ENCODE measurements at regions not wholly inside any gene's neighbourhood (a gene's known extent, or its start where the extent isn't known, plus 50 kb on each side); places are given as distances from the start of the nearest gene placed in this dataset.

- Mint-ChIP-seq H3K4me1 (no peaks in the 10 kb centered on the region), H3K9me3 (peaks cover 0 to 2% (median 0%) of the 10 kb centered on the region in 7 donors), H3K36me3 (no peaks in the 10 kb centered on the region), H3K27ac (peak overlapping the region in 1 of 7 donors; percentile 8), H3K4me3 (no peak overlapping the region), H3K27me3 (ENCODE audit: low read depth in 3 of 3) (peaks cover 0 to 10% (median 6%) of the 10 kb centered on the region in 3 donors)
- H3K79me2 ChIP-seq (ENCODE audit: insufficient read depth, low read length): no peaks in the 10 kb centered on the region
- H2AFZ ChIP-seq (ENCODE audit: insufficient read depth, low read depth, low read length, poor library complexity, severe bottlenecking): no peak overlapping the region
- intact Hi-C loops (cut with micrococcal nuclease): no loop called here
- H3K4me3 ChIP-seq (replicated peaks in 1 of 3; ENCODE audit: low read depth in 2 of 3, low read length in 3 of 3): no peak overlapping the region
- 15% methylated on average over 3 of the region's 6 CpGs for WGBS (ENCODE audit: insufficient coverage)
- H3K27ac ChIP-seq (ENCODE audit: low read depth in 1 of 2, low read length in 2 of 2): no peak overlapping the region
- H4K20me1 ChIP-seq (ENCODE audit: insufficient read depth, low read length): no peaks in the 10 kb centered on the region
- DNase-seq: no peak
- no peaks in the 10 kb centered on the region for H3K36me3 ChIP-seq (replicated peaks in 1 of 2; ENCODE audit: control insufficient read depth in 1 of 2, insufficient read depth in 2 of 2, low read length in 2 of 2)
- no peaks in the 10 kb centered on the region for H3K4me1 ChIP-seq (ENCODE audit: control insufficient read depth in 1 of 2, insufficient read depth in 2 of 2, low read length in 2 of 2)
- no peak for TF ChIP-seq CTCF (IDR thresholded peaks at IDR 0.05)
- no peaks in the 10 kb centered on the region for H3K27me3 ChIP-seq (ENCODE audit: control insufficient read depth in 2 of 2, insufficient read depth in 2 of 2, low read length in 2 of 2)
- H3K4me2 ChIP-seq (replicated peaks; ENCODE audit: extremely low read depth, low read length, poor library complexity, severe bottlenecking): no peak overlapping the region
- H3K9me3 ChIP-seq (replicated peaks in 1 of 2; ENCODE audit: control insufficient read depth in 1 of 2, insufficient read depth in 1 of 2, low read length in 2 of 2): no peaks in the 10 kb centered on the region
- H3K9ac ChIP-seq (ENCODE audit: insufficient read depth, low read length, poor library complexity, severe bottlenecking): no peak overlapping the region
Measured at GRCh38 chr11:32210556-32210955, 119.7 kb downstream of the RCN1 start.

- H3K79me2 ChIP-seq (ENCODE audit: insufficient read depth, low read length): no peaks in the 10 kb centered on the region
- intact Hi-C loops (cut with micrococcal nuclease): no loop called here
- no peaks in the 10 kb centered on the region for H3K9me3 ChIP-seq (replicated peaks in 1 of 2; ENCODE audit: control insufficient read depth in 1 of 2, insufficient read depth in 1 of 2, low read length in 2 of 2)
- 96% methylated on average over 4 of the region's 5 CpGs for WGBS (ENCODE audit: insufficient coverage)
- DNase-seq: no peak
- Mint-ChIP-seq H3K27me3 (ENCODE audit: low read depth in 3 of 3) (peaks cover 0 to 11% (median 6%) of the 10 kb centered on the region in 3 donors), H3K36me3 (no peaks in the 10 kb centered on the region), H3K4me3 (no peak overlapping the region), H3K9me3 (no peaks in the 10 kb centered on the region), H3K27ac (no peak overlapping the region), H3K4me1 (no peaks in the 10 kb centered on the region)
- H3K27ac ChIP-seq (ENCODE audit: low read depth in 1 of 2, low read length in 2 of 2): no peak overlapping the region
- no peaks in the 10 kb centered on the region for H3K4me1 ChIP-seq (ENCODE audit: control insufficient read depth in 1 of 2, insufficient read depth in 2 of 2, low read length in 2 of 2)
- no peaks in the 10 kb centered on the region for H3K27me3 ChIP-seq (ENCODE audit: control insufficient read depth in 2 of 2, insufficient read depth in 2 of 2, low read length in 2 of 2)
- H3K36me3 ChIP-seq (replicated peaks in 1 of 2; ENCODE audit: control insufficient read depth in 1 of 2, insufficient read depth in 2 of 2, low read length in 2 of 2): no peaks in the 10 kb centered on the region
- TF ChIP-seq CTCF (IDR thresholded peaks at IDR 0.05): no peak
- H3K9ac ChIP-seq (ENCODE audit: insufficient read depth, low read length, poor library complexity, severe bottlenecking): no peak overlapping the region
- H2AFZ ChIP-seq (ENCODE audit: insufficient read depth, low read depth, low read length, poor library complexity, severe bottlenecking): no peak overlapping the region
- no peaks in the 10 kb centered on the region for H4K20me1 ChIP-seq (ENCODE audit: insufficient read depth, low read length)
- no peak overlapping the region for H3K4me3 ChIP-seq (replicated peaks in 1 of 3; ENCODE audit: low read depth in 2 of 3, low read length in 3 of 3)
- no peak overlapping the region for H3K4me2 ChIP-seq (replicated peaks; ENCODE audit: extremely low read depth, low read length, poor library complexity, severe bottlenecking)
Measured at GRCh38 chr11:32213223-32213622, 122.3 kb downstream of the RCN1 start.
